Activated CD8-positive, alpha-beta T cell treated with anti-CD3 and anti-CD28 coated beads for 36 hours (primary cell): ENCODE measurements at regions not wholly inside any gene's neighbourhood (a gene's known extent, or its start where the extent isn't known, plus 50 kb on each side); places are given as distances from the start of the nearest gene placed in this dataset.

Experiments used
- ATAC-seq: fragments of 200-7000 bp; cut with Tn5 transposase; one replicate; pipeline ENCODE4 v1.10.0; 2021; ENCODE audit warnings: mild to moderate bottlenecking, moderate library complexity
- CTCF ChIA-PET: fragments of 350-600 bp; sonication (Branson Sonifier 250); formaldehyde crosslinking; loops from one replicate; lab custom pipeline; 2021; ENCODE audit warnings: antibody characterized with exemption; lab: Charles Lee
- POLR2A ChIA-PET: fragments of 350-600 bp; sonication (Branson Sonifier 250); formaldehyde crosslinking; loops from one replicate; lab custom pipeline; 2021; ENCODE audit warnings: antibody characterized with exemption; lab: Charles Lee
- DNase-seq: peaks from one replicate; pipeline ENCODE4 v3.0.0-alpha.2; 2020
- H3K27ac Mint-ChIP-seq: one replicate; pipeline ENCODE4 v1.8.0; 2021; ENCODE audit warnings: mild to moderate bottlenecking, mixed read lengths
- H3K27me3 Mint-ChIP-seq: one replicate; pipeline ENCODE4 v1.8.0; 2021; ENCODE audit warnings: mixed read lengths
- H3K36me3 Mint-ChIP-seq: one replicate; pipeline ENCODE4 v1.8.0; 2021; ENCODE audit warnings: low read depth, mixed read lengths
- H3K4me1 Mint-ChIP-seq: one replicate; pipeline ENCODE4 v1.8.0; 2021; ENCODE audit warnings: low read depth, mixed read lengths
- H3K4me3 Mint-ChIP-seq: one replicate; pipeline ENCODE4 v1.8.0; 2021; ENCODE audit warnings: mild to moderate bottlenecking, moderate library complexity, mixed read lengths
- H3K9me3 Mint-ChIP-seq: one replicate; pipeline ENCODE4 v1.8.0; 2021; ENCODE audit warnings: mixed read lengths
- intact Hi-C: fragments of 100-400 bp; cut with micrococcal nuclease; formaldehyde crosslinking; loops from one replicate; pipeline ENCODE4 v1.10.0; 2022
- TF ChIP-seq, protein P1 (sequence below): fragments of 200-600 bp; IDR thresholded peaks from one replicate; pipeline ENCODE4 v1.8.0; 2022; ENCODE audit warnings: antibody characterized with exemption, mild to moderate bottlenecking

DNA sequence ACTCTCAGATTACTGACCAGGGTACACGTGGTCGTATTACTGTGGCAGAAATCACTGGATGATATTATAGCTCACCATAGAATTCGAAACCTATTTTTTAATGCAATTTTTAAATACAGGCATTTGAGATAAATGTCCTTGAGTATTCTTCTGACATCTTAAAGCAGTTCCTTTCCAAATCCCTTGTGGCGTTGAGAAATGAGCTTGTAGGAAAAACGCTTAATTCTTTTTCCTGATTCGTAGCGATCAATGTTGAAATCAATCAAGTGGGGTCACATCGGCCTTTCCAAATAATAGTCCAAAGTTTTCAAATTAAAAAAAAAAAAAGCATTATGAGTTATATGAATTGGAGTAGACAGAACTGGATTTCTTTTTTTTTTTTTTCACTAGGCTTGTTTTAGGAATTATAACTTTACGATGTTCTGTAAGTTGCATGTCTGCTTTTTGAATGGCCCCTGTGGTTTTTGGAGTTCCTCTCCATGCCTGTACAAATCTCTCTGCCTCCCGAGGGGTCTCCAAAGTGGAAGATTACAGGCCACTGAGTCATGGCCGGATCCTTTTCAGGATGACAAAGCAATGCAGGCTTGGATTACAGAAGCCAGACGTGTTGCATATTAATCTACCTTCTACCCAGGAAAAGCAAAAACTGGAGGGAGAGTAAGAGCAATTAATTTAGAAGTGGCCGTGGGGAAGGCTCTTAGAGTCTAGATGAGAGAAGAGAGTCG is 226.1 kb downstream of the SHOX start:
- Mint-ChIP-seq H3K9me3 (peaks cover 8% of the 10 kb centered on the region), H3K36me3 (no peaks in the 10 kb centered on the region), H3K4me3 (no peak overlapping the region), H3K27me3 (no peaks in the 10 kb centered on the region), H3K4me1 (no peaks in the 10 kb centered on the region), H3K27ac (no peak overlapping the region)
- DNase-seq (no peak), ATAC-seq (no peak)
- intact Hi-C loops, result no loop called here
- TF ChIP-seq, protein P1, sequence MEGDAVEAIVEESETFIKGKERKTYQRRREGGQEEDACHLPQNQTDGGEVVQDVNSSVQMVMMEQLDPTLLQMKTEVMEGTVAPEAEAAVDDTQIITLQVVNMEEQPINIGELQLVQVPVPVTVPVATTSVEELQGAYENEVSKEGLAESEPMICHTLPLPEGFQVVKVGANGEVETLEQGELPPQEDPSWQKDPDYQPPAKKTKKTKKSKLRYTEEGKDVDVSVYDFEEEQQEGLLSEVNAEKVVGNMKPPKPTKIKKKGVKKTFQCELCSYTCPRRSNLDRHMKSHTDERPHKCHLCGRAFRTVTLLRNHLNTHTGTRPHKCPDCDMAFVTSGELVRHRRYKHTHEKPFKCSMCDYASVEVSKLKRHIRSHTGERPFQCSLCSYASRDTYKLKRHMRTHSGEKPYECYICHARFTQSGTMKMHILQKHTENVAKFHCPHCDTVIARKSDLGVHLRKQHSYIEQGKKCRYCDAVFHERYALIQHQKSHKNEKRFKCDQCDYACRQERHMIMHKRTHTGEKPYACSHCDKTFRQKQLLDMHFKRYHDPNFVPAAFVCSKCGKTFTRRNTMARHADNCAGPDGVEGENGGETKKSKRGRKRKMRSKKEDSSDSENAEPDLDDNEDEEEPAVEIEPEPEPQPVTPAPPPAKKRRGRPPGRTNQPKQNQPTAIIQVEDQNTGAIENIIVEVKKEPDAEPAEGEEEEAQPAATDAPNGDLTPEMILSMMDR, result no peak
- CTCF ChIA-PET, result no interaction called here
- POLR2A ChIA-PET, result no interaction called here

GRCh38 chrX:853304-853703 is 222.7 kb downstream of the SHOX start:
- CTCF ChIA-PET, result no interaction called here
- peaks cover 17% of the 10 kb centered on the region for H3K4me1 Mint-ChIP-seq
- no peaks in the 10 kb centered on the region for H3K36me3 Mint-ChIP-seq
- H3K9me3 Mint-ChIP-seq, result peaks cover 4% of the 10 kb centered on the region
- ATAC-seq (no peak), DNase-seq (no peak)
- TF ChIP-seq, protein P1, result no peak
- POLR2A ChIA-PET, result no interaction called here
- H3K4me3 Mint-ChIP-seq, result no peak overlapping the region
- H3K27me3 Mint-ChIP-seq, result peaks cover 1% of the 10 kb centered on the region
- intact Hi-C loops, result no loop called here
- H3K27ac Mint-ChIP-seq, result no peak overlapping the region

- TF ChIP-seq, protein P1, result no peak
- no peak overlapping the region for H3K27ac Mint-ChIP-seq
- ChIA-PET POLR2A (no interaction called here), CTCF (no interaction called here)
- H3K4me3 Mint-ChIP-seq, result no peak overlapping the region
- H3K36me3 Mint-ChIP-seq, result no peaks in the 10 kb centered on the region
- DNase-seq (no peak), ATAC-seq (no peak)
- H3K9me3 Mint-ChIP-seq, result peaks cover 2% of the 10 kb centered on the region
- intact Hi-C loops, result no loop called here
- H3K4me1 Mint-ChIP-seq, result peaks cover 17% of the 10 kb centered on the region
- H3K27me3 Mint-ChIP-seq, result peaks cover 1% of the 10 kb centered on the region
Measured at GRCh38 chrX:850471-850916, 219.9 kb downstream of the SHOX start.

- peaks cover 1% of the 10 kb centered on the region for H3K27me3 Mint-ChIP-seq
- TF ChIP-seq, protein P1, result no peak
- H3K36me3 Mint-ChIP-seq, result no peaks in the 10 kb centered on the region
- H3K9me3 Mint-ChIP-seq, result no peaks in the 10 kb centered on the region
- intact Hi-C loops, result no loop called here
- no peak for ATAC-seq
- no peak overlapping the region for H3K27ac Mint-ChIP-seq
- no peak overlapping the region for H3K4me3 Mint-ChIP-seq
- H3K4me1 Mint-ChIP-seq, result peaks cover 17% of the 10 kb centered on the region
- ChIA-PET CTCF (no interaction called here), POLR2A (no interaction called here)
- DNase-seq, result no peak
Measured at GRCh38 chrX:848386-848785, 217.8 kb downstream of the SHOX start.

GRCh38 chrX:843306-843705 is 212.7 kb downstream of the SHOX start:
- POLR2A ChIA-PET, result no interaction called here
- no peaks in the 10 kb centered on the region for H3K36me3 Mint-ChIP-seq
- H3K4me1 Mint-ChIP-seq, result no peaks in the 10 kb centered on the region
- H3K27me3 Mint-ChIP-seq, result no peaks in the 10 kb centered on the region
- intact Hi-C loops, result no loop called here
- H3K4me3 Mint-ChIP-seq, result no peak overlapping the region
- ATAC-seq (no peak), DNase-seq (no peak)
- no peak overlapping the region for H3K27ac Mint-ChIP-seq
- CTCF ChIA-PET, result no interaction called here
- TF ChIP-seq, protein P1, result no peak
- no peaks in the 10 kb centered on the region for H3K9me3 Mint-ChIP-seq
